Medulla oblongata (tissue), 1 donor: ENCODE measurements at regions not wholly inside any gene's neighbourhood (a gene's known extent, or its start where the extent isn't known, plus 50 kb on each side); places are given as distances from the start of the nearest gene placed in this dataset.

Experiments used
- DNase-seq: peaks from one replicate; pipeline ENCODE4 v3.0.0-alpha.2; 2015; ENCODE audit errors: extremely low spot score

DNA sequence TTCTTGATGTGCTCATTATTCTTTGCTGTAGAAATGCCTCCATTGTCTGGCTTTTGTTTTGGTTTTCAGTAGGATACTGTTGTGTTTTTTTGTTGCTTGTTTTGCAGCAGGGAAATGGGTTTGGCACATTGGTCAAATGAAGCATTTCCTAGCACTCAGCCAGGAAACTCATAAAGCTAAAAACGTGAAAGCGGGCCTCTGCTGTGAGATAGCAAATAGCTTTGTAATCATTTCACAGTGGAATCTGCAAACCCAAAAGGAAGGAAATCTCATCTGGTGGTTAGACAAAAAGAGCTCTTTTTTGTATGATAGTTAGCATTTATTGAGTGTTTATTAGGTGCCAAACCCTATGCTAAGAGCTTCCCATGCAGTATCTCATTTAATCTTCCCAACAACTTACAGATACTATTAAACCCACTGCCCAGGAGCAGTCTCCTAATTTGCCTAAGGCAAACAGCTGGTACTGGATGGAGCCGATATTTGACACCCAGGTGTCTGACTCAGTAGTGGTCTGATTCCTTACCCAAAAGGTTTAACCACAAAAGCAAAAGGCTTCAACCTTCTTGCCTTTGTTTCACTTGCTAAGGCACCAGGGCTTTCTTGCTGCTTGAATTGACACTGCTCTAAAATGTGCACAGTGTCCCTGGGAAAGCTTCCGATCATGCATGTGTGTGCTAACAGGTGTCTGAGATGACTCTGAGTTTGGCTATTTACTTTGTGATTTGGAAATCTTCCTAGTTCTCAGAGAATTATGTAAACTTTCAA, 527.9 kb upstream of the MDFIC2 start:
- DNase-seq: no peak

DNA sequence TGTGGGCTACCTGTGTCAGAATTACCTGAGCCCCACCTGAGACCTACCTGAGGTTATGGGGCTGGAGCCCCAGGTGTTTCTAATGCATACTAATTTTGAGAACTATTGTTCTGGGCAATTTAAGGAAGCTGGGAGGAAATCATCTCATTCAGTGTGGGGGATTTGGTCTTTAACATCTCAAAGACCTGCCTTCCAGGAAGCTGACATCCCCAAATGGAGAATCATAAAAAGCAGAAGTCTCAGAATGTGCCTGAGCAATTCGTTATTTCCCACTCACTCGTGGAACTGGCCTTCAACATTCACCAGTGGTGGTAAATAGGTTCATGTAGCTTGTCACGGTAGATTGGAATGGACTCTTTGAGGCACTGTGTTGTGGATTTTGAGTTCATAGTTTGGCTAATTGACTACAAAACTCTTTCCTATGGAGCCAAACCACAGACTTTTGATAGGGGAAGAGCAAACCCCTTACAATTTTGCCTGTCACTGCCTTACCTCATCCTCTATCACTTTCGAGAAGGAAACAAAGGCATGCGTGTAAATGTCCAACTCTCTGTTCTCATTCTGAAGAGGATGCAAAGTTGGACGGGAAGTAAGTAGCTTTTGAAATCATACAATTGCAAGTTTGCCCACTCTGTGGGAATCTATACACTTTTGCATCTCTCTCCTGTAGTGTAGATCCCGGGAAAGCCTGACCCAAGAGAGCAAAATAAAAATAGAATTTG, 521.0 kb upstream of the MDFIC2 start:
- peak; percentile 39 for DNase-seq

GRCh38 chr3:70832834-70833205, 520.4 kb upstream of the MDFIC2 start:
- DNase-seq: no peak

- peak; percentile 21 for DNase-seq
These were observed 519.8 kb upstream of the MDFIC2 start for GRCh38 chr3:70832089-70832833.

DNA sequence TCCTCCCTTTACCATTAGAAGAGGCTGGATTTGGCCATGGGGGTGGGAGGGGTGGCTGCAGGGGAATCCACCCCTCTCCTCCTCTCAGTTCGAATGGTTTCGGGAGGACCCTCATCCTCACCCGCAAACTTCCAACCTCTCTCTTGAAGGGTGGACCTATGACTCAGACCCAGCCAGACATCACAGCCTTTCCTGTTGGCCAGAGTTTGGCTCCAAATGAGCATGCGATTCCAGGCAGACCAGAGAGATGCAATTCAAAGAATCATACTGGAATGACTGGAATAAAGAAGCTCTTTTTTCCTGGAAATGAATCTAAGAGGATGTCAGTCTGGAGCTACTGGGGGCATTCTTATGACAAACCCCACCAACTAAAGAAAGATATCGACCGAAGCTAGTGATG, 516.7 kb upstream of the MDFIC2 start:
- no peak for DNase-seq

GRCh38 chr3:70824773-70825172, 512.3 kb upstream of the MDFIC2 start:
- no peak for DNase-seq

- DNase-seq: peak; percentile 39
These were observed 511.6 kb upstream of the MDFIC2 start for GRCh38 chr3:70824078-70824477.

- no peak for DNase-seq
These were observed 511.2 kb upstream of the MDFIC2 start for GRCh38 chr3:70823622-70824021.

DNA sequence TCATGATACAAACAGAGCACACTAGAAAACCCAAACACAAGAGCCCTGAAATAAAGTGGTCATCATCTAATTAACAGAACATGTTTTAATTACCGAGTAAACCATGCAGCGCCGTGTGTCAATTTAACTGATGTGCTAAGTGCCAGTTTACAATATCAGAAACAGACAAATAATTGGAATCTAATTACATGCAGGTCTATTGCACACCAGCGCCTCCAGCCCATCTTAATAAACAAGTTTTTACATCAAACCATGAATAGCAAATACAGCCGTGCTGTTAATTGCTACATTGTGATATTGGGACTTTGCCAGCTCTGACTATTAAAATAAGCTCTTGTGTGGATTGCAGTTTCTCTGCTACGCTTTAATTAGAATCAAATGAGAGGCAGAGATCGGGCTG, 510.2 kb upstream of the MDFIC2 start:
- no peak for DNase-seq

DNA sequence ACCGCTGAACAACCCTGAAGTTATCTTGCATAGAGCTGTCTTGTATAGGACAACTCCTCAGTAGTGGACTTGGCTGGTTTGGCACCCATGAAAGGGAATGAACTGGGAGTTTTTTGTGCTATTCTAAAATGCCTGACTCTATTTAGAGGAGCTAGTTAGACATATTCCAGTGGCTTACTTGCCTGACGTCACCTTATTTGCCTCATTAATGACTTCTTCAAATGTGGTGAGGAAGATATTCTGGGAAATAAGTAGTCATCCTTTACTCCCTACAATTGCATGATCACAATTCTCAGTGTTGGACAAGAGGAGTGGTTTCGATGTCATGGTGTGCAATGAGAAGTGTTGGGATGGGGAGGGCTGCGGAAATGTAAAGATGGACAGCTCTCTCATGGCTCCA, 509.2 kb upstream of the MDFIC2 start:
- DNase-seq: no peak

DNA sequence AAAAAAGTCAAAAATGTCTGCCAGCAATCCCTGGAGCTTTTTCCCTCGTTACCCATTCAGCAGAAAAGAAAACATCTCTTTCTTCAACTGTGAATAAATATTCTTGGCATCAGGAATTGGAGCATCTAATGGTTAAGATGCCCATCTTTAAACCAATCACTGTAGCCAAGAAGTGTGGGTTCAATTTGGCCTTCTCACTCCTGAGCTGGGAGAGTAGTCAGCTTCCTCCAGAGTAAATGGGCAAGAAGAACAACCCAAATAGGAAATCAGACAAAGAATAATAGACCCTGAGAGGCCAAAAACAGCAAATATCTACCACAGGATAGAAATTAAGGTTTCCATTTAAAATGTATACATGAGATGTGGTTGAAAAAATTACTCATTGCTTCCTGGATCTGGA, 508.0 kb upstream of the MDFIC2 start:
- peak; percentile 54 for DNase-seq

DNA sequence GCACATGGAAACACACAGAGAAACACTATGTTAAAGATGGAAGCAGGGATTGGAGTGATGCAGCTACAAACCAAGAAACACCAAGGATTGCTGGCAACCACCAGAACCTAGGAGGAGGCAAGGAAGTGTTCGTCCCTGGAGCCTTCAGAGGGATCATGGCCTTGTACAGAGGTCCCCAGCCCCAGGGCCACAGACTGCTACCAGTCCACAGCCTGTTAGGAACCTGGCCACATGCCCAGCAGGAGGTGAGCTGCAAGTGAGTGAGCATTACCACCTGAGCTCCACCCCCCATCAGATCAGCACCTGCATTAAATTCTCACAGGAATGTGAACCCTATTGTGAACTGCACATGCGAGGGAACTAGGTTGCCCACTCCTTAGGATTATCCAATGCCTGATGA, 505.7 kb upstream of the MDFIC2 start:
- DNase-seq: no peak

- DNase-seq: no peak
These were observed 503.9 kb upstream of the MDFIC2 start for GRCh38 chr3:70816346-70816745.

GRCh38 chr3:70815817-70816216, 503.4 kb upstream of the MDFIC2 start:
- DNase-seq: no peak

DNA sequence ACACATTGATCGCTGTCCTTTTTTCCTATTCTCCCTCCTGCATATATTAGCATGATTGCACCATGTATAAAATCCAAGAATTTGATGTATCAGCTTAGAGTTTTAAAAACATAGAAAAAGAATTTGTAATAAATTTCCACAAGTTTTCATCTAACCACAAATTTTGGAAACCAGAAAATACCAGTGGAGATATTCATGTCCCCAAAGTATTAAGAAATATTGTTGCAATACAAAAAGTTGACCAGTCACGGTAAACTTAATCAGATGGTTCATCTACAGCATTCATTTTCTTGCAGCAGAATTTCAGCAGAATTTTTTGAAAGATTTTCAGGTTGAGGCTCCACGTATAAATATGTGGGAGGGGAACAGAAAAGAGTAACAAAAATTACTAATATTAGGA, 500.9 kb upstream of the MDFIC2 start:
- DNase-seq: no peak

DNA sequence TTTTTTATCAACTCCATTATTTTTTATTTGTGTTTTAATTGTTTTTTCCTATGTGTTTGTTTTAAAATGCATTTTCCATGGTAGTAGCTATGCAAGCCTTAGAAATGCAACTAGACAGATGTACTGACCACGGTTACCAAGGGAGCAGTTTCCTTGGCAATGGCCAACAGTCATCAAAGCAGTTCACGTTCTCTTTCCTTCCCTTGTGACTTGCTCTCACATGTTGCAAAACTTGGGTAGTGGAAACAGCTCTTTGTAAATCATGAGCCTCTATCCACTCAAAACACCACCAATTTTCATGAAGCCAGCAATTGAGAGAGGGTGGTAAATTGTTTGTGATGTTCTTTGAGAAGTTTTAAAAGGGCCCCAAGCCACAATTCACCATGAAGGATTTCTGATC, 499.4 kb upstream of the MDFIC2 start:
- peak; percentile 74 for DNase-seq

DNA sequence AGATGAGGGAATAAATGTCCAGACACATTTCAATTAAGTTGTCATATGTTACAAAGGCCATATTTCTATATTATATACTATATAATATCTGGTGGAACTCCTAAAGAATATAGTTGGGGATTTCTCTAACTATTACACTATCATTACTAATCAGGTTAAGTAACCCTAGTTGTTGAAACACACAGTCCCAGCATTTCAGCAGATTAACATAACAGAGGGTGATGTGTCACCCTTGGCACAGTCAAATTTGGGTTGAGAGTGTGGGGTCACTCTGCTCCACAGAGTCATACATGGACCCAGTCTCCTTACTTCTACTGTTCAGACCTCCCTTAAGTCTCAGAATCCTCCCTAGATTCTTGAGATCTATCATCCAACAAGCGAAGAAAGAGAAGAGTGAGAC, 496.4 kb upstream of the MDFIC2 start:
- no peak for DNase-seq

DNA sequence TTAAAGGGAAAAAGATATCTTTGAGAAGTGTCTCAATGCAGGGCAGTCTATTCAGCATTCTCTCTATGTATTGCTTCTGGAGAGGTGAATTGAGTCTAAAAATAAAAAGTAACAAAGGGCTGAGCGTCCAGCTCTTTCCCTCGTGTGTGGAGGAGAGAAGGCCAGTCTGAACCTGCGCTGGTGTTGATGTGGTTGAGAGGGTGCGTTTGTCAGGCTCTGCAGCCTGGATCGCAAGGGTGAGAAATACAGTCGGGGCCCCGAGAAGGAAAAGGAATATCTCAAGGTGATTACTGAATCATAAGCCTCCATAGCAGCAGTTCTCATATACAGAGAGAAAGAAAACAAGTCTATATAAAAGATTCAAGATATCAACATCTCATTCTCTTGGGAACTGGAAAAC, 494.1 kb upstream of the MDFIC2 start:
- DNase-seq: no peak

- no peak for DNase-seq
These were observed 493.6 kb upstream of the MDFIC2 start for GRCh38 chr3:70806021-70806420.

- DNase-seq: no peak
These were observed 492.8 kb upstream of the MDFIC2 start for GRCh38 chr3:70805061-70805889.

DNA sequence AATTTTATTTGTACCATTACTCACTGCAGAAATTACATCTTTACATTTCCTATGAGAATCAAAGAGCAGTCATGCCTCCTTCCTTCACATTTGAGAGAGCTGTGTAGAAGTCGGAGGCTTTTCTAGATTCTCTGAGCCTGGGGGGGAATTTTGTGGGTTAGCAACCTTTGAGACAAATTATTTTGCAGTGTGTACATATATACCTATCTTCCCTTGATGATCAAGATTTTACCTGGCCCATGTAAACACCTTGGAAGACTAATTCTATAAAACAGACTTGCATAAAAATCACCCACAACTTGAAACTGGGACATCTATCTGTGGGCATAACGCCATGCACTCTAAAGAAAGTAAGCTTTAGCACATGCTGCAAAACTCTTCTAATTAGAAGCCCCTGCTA, 491.5 kb upstream of the MDFIC2 start:
- DNase-seq: no peak

DNA sequence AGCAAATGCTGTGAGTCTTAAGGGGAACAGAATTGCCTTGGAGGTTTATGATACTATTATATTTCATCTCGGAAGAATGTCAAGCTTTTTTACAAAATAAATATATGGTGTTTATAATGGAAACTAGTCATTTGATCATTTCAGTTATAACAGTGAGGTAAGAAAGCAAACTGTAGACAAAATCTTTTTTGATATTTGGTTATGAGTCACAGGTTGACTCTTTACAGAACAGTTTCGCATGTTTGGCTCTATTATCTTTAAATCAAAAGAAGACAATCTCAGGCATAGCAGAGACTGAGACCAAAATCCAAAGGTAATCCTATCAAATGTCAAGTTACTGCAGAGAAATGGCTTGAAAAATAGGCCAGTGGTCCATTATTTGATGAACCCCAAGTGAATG, 490.9 kb upstream of the MDFIC2 start:
- no peak for DNase-seq
